ENCODE measurements at regions not wholly inside any gene's neighbourhood (a gene's known extent, or its start where the extent isn't known, plus 50 kb on each side); places are given as distances from the start of the nearest gene placed in this dataset.

DNA sequence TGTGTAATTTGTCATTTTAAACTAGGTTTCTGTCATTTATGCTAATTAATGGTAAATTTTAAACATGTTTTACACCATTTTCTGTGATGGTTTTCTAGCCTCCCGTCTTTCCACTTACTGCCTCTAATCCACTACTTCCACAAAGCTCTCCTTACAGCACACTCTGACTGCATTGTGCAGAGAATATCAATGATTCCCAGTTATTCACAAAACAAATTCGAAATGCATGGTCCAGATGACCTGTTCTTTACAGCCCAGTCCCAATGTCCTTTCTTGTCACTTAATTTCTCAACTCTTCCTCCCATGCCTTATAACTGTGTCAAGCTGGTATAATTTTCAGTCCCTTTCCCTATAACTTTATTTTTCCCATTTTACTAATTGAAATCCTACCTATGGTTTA, 770.5 kb downstream of the USP25 start:
- no peak for ATAC-seq (ENCODE audit: insufficient read depth, low FRiP score)
- WGBS, 2 donors: 85 to 88% methylated on average over 2 of the region's 2 CpGs

DNA sequence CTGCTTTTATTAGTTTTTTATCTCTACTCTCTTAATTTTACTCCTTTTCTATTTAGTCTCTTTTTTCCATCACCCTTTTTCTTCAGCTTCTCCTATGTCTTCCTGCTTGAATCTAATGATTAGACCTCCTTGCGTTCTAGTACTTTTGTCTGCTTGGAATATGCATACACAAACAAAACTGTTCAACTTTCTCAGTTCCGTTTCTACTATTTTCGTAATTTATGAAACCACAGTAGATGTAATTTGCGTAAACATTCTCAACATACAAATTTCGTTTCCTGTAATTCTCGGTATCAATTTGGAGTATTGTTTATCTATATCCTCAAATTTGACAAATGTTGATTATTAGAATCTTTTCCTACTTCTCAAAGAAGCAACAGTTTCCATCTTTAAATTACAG, 772.5 kb downstream of the USP25 start:
- Histone ChIP-seq H3K9me3 (ENCODE audit: control insufficient read depth in 4 of 4, insufficient read depth in 3 of 4, low read length in 3 of 4) (no peaks in the 10 kb centered on the region), H3K27ac (ENCODE audit: low read depth in 1 of 2, low read length in 1 of 2) (no peak overlapping the region), H3K9ac (ENCODE audit: insufficient read depth in 1 of 2, low read length in 2 of 2) (no peak overlapping the region), H3K36me3 (ENCODE audit: control insufficient read depth in 4 of 4, insufficient read depth in 4 of 4, low read length in 4 of 4) (no peaks in the 10 kb centered on the region), H3K4me1 (ENCODE audit: control insufficient read depth in 5 of 5, insufficient read depth in 5 of 5, low read length in 5 of 5) (peaks cover 0 to 3% (median 0%) of the 10 kb centered on the region in 5 donors), H3K27me3 (ENCODE audit: control insufficient read depth in 3 of 3, insufficient read depth in 3 of 3, low read length in 2 of 3) (no peaks in the 10 kb centered on the region), H3K4me3 (no peak overlapping the region)
- TF ChIP-seq, protein P1, sequence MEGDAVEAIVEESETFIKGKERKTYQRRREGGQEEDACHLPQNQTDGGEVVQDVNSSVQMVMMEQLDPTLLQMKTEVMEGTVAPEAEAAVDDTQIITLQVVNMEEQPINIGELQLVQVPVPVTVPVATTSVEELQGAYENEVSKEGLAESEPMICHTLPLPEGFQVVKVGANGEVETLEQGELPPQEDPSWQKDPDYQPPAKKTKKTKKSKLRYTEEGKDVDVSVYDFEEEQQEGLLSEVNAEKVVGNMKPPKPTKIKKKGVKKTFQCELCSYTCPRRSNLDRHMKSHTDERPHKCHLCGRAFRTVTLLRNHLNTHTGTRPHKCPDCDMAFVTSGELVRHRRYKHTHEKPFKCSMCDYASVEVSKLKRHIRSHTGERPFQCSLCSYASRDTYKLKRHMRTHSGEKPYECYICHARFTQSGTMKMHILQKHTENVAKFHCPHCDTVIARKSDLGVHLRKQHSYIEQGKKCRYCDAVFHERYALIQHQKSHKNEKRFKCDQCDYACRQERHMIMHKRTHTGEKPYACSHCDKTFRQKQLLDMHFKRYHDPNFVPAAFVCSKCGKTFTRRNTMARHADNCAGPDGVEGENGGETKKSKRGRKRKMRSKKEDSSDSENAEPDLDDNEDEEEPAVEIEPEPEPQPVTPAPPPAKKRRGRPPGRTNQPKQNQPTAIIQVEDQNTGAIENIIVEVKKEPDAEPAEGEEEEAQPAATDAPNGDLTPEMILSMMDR (IDR thresholded peaks at IDR 0.05; ENCODE audit: control extremely low read depth, extremely low read depth): no peak
- WGBS, 2 donors: 90 to 91% methylated on average over 6 of the region's 6 CpGs
- ATAC-seq (ENCODE audit: insufficient read depth, low FRiP score) (no peak), DNase-seq (no peak)

More for the DNA sequence above, 770.5 kb downstream of the USP25 start:
- Histone ChIP-seq H3K27me3 (ENCODE audit: control insufficient read depth in 3 of 3, insufficient read depth in 3 of 3, low read length in 2 of 3) (no peaks in the 10 kb centered on the region), H3K27ac (ENCODE audit: low read depth in 1 of 2, low read length in 1 of 2) (no peak overlapping the region), H3K9me3 (ENCODE audit: control insufficient read depth in 4 of 4, insufficient read depth in 3 of 4, low read length in 3 of 4) (no peaks in the 10 kb centered on the region), H3K4me1 (ENCODE audit: control insufficient read depth in 5 of 5, insufficient read depth in 5 of 5, low read length in 5 of 5) (peaks cover 0 to 3% (median 0%) of the 10 kb centered on the region in 5 donors), H3K9ac (ENCODE audit: insufficient read depth in 1 of 2, low read length in 2 of 2) (no peak overlapping the region), H3K4me3 (no peak overlapping the region), H3K36me3 (ENCODE audit: control insufficient read depth in 4 of 4, insufficient read depth in 4 of 4, low read length in 4 of 4) (no peaks in the 10 kb centered on the region)
- TF ChIP-seq, protein P1 (IDR thresholded peaks at IDR 0.05; ENCODE audit: control extremely low read depth, extremely low read depth): no peak
- DNase-seq: no peak

DNA sequence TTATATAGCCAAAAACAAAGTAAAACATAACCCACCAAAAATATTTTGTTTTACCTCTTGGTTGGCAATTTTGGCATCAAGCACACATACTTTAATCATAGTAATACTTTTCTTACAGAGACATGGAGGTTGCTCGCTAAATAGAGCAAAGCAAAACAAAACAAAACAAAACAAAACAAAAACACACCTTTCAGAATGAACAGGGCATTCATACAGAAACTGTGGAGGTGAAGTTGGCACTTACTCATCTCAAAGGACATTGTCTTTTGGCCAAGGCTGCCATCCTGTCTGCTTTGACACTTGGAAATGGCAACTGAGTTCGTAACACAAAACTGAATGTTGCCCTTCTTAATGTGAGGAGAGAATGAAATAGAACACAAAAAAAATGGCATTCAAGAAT, 773.1 kb downstream of the USP25 start:
- WGBS, 2 donors: 91 to 97% methylated on average over 2 of the region's 2 CpGs
- Histone ChIP-seq H3K9ac (ENCODE audit: insufficient read depth in 1 of 2, low read length in 2 of 2) (no peak overlapping the region), H3K9me3 (ENCODE audit: control insufficient read depth in 4 of 4, insufficient read depth in 3 of 4, low read length in 3 of 4) (no peaks in the 10 kb centered on the region), H3K4me3 (no peak overlapping the region), H3K27ac (ENCODE audit: low read depth in 1 of 2, low read length in 1 of 2) (no peak overlapping the region), H3K27me3 (ENCODE audit: control insufficient read depth in 3 of 3, insufficient read depth in 3 of 3, low read length in 2 of 3) (no peaks in the 10 kb centered on the region), H3K36me3 (ENCODE audit: control insufficient read depth in 4 of 4, insufficient read depth in 4 of 4, low read length in 4 of 4) (no peaks in the 10 kb centered on the region), H3K4me1 (ENCODE audit: control insufficient read depth in 5 of 5, insufficient read depth in 5 of 5, low read length in 5 of 5) (peaks cover 0 to 3% (median 0%) of the 10 kb centered on the region in 5 donors)
- TF ChIP-seq, protein P1 (IDR thresholded peaks at IDR 0.05; ENCODE audit: control extremely low read depth, extremely low read depth): no peak
- DNase-seq (no peak), ATAC-seq (ENCODE audit: insufficient read depth, low FRiP score) (no peak)

DNA sequence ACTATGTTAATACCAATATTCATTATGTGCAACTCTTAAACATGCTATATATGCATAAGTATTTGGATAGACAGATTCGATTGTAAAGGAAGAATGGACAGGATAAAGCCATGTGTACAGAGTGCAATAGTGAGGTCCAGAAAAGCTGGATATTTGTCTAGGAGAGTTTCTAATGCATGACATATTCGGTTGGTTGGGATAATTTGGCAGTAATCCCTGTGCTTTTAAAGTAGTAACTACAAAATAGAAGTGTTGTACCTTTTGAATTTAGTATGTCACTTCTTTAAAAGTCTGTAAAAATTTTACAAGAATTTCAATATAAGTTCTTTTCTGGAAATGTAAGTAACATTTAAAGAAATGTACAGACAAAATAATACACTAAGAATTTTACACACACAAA, 774.5 kb downstream of the USP25 start:
- H3K27ac ChIP-seq (ENCODE audit: low read depth in 1 of 2, low read length in 1 of 2): no peak overlapping the region
- no peaks in the 10 kb centered on the region for H3K27me3 ChIP-seq (ENCODE audit: control insufficient read depth in 3 of 3, insufficient read depth in 3 of 3, low read length in 2 of 3)
- H3K36me3 ChIP-seq (ENCODE audit: control insufficient read depth in 4 of 4, insufficient read depth in 4 of 4, low read length in 4 of 4): no peaks in the 10 kb centered on the region
- ATAC-seq (ENCODE audit: insufficient read depth, low FRiP score) (no peak), DNase-seq (no peak)
- WGBS, 2 donors: 58 to 72% methylated on average over 2 of the region's 2 CpGs
- TF ChIP-seq, protein P1 (IDR thresholded peaks at IDR 0.05; ENCODE audit: control extremely low read depth, extremely low read depth): no peak
- H3K4me1 ChIP-seq (ENCODE audit: control insufficient read depth in 5 of 5, insufficient read depth in 5 of 5, low read length in 5 of 5): peaks cover 0 to 3% (median 0%) of the 10 kb centered on the region in 5 donors
- H3K9ac ChIP-seq (ENCODE audit: insufficient read depth in 1 of 2, low read length in 2 of 2): no peak overlapping the region
- H3K4me3 ChIP-seq: no peak overlapping the region
- H3K9me3 ChIP-seq (ENCODE audit: control insufficient read depth in 4 of 4, insufficient read depth in 3 of 4, low read length in 3 of 4): no peaks in the 10 kb centered on the region

All from lung (tissue), 11 donors.